IPS DF 6.9 (cell line): ENCODE measurements at regions not wholly inside any gene's neighbourhood (a gene's known extent, or its start where the extent isn't known, plus 50 kb on each side); places are given as distances from the start of the nearest gene placed in this dataset.

Experiments used
- DNase-seq: peaks from one replicate; pipeline ENCODE4 v3.0.0-alpha.2; 2013; ENCODE audit warnings: low read depth, low spot score
- H3K27ac ChIP-seq: one replicate; pipeline ENCODE4 v1.5.1; 2013; ENCODE audit warnings: low read length, control low read depth
- H3K27me3 ChIP-seq: 2 replicates; pipeline ENCODE4 v1.6.1; 2013; ENCODE audit warnings: mild to moderate bottlenecking, low read length; ENCODE audit not compliant: control insufficient read depth, insufficient read depth
- H3K36me3 ChIP-seq: 2 replicates; pipeline ENCODE4 v1.6.1; 2013; ENCODE audit warnings: low read length; ENCODE audit not compliant: control insufficient read depth, insufficient read depth
- H3K4me1 ChIP-seq: 2 replicates; pipeline ENCODE4 v1.6.1; 2013; ENCODE audit warnings: low read length; ENCODE audit not compliant: control insufficient read depth, insufficient read depth
- H3K4me3 ChIP-seq: 2 replicates; pipeline ENCODE4 v1.5.1; 2013; ENCODE audit warnings: mild to moderate bottlenecking, low read length
- H3K9me3 ChIP-seq: 2 replicates; pipeline ENCODE4 v1.6.1; 2013; ENCODE audit warnings: low read length, inconsistent platforms; ENCODE audit not compliant: control insufficient read depth, insufficient read depth
- WGBS: extraction: QIAGEN DNeasy Blood & Tissue Kit; methylation state at CpG from one replicate; pipeline ENCODE4 v1.1.7; 2013; ENCODE audit warnings: mixed read lengths, missing lambda C conversion rate; ENCODE audit not compliant: insufficient read length, insufficient coverage; 5-methylcytosine and 5-hydroxymethylcytosine counted together

DNA sequence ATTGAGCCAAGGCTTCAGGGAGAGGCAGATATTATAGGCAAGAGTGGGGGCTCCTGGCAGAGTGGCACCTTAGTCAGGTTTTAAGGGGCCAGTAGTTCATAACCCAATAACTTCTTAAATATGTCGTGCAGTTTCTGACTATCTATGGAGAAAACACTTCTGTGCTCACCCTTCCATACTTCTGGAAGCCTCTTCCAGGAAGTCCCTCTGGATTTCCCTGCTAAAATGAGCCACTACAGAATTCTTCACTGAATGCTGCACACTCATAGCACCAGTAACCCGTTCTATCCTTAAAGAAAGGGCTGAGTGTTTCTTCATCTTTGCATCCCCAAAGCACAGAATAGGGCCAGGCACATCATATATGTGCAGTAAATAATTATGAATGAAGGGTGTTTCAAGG, 198.5 kb upstream of the SLC24A3 start:
- Histone ChIP-seq H3K27ac (no peak overlapping the region), H3K4me3 (no peak overlapping the region), H3K27me3 (no peaks in the 10 kb centered on the region), H3K36me3 (no peaks in the 10 kb centered on the region), H3K9me3 (no peaks in the 10 kb centered on the region), H3K4me1 (no peaks in the 10 kb centered on the region)
- WGBS = no CpG with 5 or more reads among the region's 2 CpGs
- DNase-seq = no peak

- 100% methylated on average over 2 of the region's 11 CpGs for WGBS
Measured at GRCh38 chr20:19015351-19016139, 196.9 kb upstream of the SLC24A3 start.

DNA sequence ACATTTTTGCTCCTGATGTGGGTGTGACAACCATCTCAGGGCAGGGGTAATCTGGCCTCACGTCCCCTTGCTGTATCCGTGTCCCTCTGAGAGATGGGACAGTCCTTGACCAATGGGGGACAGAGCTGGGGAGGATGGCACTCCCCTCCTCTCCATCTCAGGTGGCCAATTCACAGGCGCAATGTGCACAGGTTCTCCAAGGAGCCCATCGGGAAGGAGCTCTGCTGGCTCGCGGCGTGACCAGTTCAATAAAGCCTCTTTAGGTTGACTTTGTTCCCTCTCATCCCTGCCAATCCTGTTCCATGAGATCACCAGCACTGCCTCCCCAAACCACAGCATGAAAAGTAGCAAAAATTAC, 196.3 kb upstream of the SLC24A3 start:
- Histone ChIP-seq H3K27ac (no peak overlapping the region), H3K27me3 (no peaks in the 10 kb centered on the region), H3K9me3 (no peaks in the 10 kb centered on the region), H3K36me3 (no peaks in the 10 kb centered on the region), H3K4me1 (no peaks in the 10 kb centered on the region), H3K4me3 (no peak overlapping the region)
- WGBS = no CpG with 5 or more reads among the region's 7 CpGs
- no peak for DNase-seq

More at GRCh38 chr20:19015351-19016139, 196.9 kb upstream of the SLC24A3 start:
- no peaks in the 10 kb centered on the region for H3K9me3 ChIP-seq
- no peak overlapping the region for H3K27ac ChIP-seq
- no peaks in the 10 kb centered on the region for H3K4me1 ChIP-seq
- no peaks in the 10 kb centered on the region for H3K36me3 ChIP-seq
- H3K4me3 ChIP-seq = no peak overlapping the region
- DNase-seq = no peak
- no peaks in the 10 kb centered on the region for H3K27me3 ChIP-seq

DNA sequence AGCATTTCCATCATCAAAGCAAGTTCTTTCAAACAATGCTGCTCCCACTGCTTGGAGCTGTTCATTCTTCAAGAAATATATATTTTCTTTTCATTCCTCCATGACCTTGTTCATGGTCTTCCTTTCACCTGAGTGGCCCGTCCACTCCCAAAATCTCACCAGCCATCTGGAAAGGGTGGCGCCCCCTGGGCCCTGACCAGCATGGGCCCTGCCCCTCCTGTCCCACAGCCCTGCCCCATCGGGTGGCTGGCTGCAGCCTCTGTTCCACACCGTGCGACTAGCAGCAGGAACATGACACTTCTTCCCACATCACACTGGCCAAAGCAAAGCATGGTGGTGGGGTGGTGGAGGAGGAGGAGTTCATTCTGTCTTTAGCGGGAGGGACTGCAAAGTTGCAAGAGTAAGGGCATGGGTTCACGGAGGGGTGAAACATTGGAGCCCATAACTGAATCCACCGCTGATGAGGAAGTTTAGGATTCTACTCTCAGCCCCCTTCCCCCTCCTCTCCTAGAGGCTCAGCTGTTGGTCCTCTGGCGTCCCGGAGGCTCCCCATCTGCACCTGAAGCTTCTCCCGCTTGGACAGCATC, 195.2 kb upstream of the SLC24A3 start:
- no peaks in the 10 kb centered on the region for H3K27me3 ChIP-seq
- H3K27ac ChIP-seq = no peak overlapping the region
- DNase-seq = no peak
- no peaks in the 10 kb centered on the region for H3K36me3 ChIP-seq
- no peaks in the 10 kb centered on the region for H3K4me1 ChIP-seq
- no peaks in the 10 kb centered on the region for H3K9me3 ChIP-seq
- no peak overlapping the region for H3K4me3 ChIP-seq
- WGBS = no CpG with 5 or more reads among the region's 11 CpGs

GRCh38 chr20:19018881-19019280, 193.6 kb upstream of the SLC24A3 start:
- no peak for DNase-seq
- Histone ChIP-seq H3K4me1 (no peaks in the 10 kb centered on the region), H3K27ac (no peak overlapping the region), H3K36me3 (no peaks in the 10 kb centered on the region), H3K9me3 (no peaks in the 10 kb centered on the region), H3K4me3 (no peak overlapping the region), H3K27me3 (no peaks in the 10 kb centered on the region)
- no CpG with 5 or more reads among the region's 5 CpGs for WGBS

GRCh38 chr20:19019734-19020364, 192.6 kb upstream of the SLC24A3 start:
- no peaks in the 10 kb centered on the region for H3K36me3 ChIP-seq
- H3K27ac ChIP-seq = no peak overlapping the region
- no peak overlapping the region for H3K4me3 ChIP-seq
- no peak for DNase-seq
- no CpG with 5 or more reads among the region's 5 CpGs for WGBS
- no peaks in the 10 kb centered on the region for H3K9me3 ChIP-seq
- H3K27me3 ChIP-seq = no peaks in the 10 kb centered on the region
- H3K4me1 ChIP-seq = no peaks in the 10 kb centered on the region

GRCh38 chr20:19021406-19022117, 190.9 kb upstream of the SLC24A3 start:
- no CpG with 5 or more reads among the region's 7 CpGs for WGBS

GRCh38 chr20:19022118-19022575, 190.3 kb upstream of the SLC24A3 start:
- no peaks in the 10 kb centered on the region for H3K4me1 ChIP-seq
- H3K36me3 ChIP-seq = no peaks in the 10 kb centered on the region
- no peaks in the 10 kb centered on the region for H3K27me3 ChIP-seq
- H3K27ac ChIP-seq = no peak overlapping the region
- no peak for DNase-seq
- no CpG with 5 or more reads among the region's 8 CpGs for WGBS
- no peaks in the 10 kb centered on the region for H3K9me3 ChIP-seq
- H3K4me3 ChIP-seq = no peak overlapping the region

More at GRCh38 chr20:19021406-19022117, 190.9 kb upstream of the SLC24A3 start:
- Histone ChIP-seq H3K4me3 (no peak overlapping the region), H3K27ac (no peak overlapping the region), H3K4me1 (no peaks in the 10 kb centered on the region), H3K27me3 (no peaks in the 10 kb centered on the region), H3K9me3 (no peaks in the 10 kb centered on the region), H3K36me3 (no peaks in the 10 kb centered on the region)
- DNase-seq = no peak

DNA sequence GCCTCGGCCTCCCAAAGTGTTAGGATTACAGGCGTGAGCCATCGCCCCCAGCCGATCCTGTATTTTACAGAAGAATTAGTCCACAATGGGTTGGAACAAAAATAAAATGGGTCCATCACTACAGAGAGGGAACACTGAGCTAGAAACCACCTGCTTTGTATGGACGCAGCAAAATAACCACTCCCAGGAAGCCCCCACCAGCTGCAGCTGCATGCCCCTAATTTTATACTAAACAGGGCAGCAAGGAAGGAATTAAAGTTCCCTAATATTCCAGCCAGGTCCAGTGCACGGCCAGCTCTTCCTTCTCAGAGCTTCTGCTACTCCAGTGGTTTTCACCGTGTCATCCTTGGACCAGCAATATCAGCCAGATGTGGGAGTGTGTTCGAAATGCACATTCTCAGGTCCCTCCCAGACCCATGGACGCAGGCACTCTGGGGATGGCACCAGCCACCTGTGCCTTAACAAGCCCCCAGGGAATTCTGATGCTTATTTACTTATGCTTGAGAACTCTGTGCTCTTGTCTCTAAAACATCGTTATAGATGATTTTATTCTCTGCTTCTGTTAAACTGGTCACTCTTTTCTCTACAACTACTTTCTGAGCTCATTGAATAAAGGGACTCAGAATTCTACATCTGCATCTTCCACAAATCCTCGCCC, 189.5 kb upstream of the SLC24A3 start:
- H3K9me3 ChIP-seq = no peaks in the 10 kb centered on the region
- WGBS = no CpG with 5 or more reads among the region's 11 CpGs
- DNase-seq = no peak

More for the DNA sequence above, 189.5 kb upstream of the SLC24A3 start:
- no peaks in the 10 kb centered on the region for H3K27me3 ChIP-seq
- no peaks in the 10 kb centered on the region for H3K36me3 ChIP-seq
- H3K4me1 ChIP-seq = no peaks in the 10 kb centered on the region
- H3K4me3 ChIP-seq = no peak overlapping the region
- no peak overlapping the region for H3K27ac ChIP-seq
